SK-N-SH (cell line): ENCODE measurements at regions not wholly inside any gene's neighbourhood (a gene's known extent, or its start where the extent isn't known, plus 50 kb on each side); places are given as distances from the start of the nearest gene placed in this dataset.
A peak's percentile ranks its signal among the peaks of the same experiment; 100 is the strongest.

Experiments
- CHD2 ChIP-seq: fragments of 150-350 bp; IDR thresholded peaks from 2 replicates; pipeline ENCODE4 v1.6.1; 2018; ENCODE audit warnings: low read length; ENCODE audit not compliant: partially characterized antibody
- EP300 ChIP-seq, 2 experiments: IDR thresholded peaks; 2 replicates each; pipeline versions ENCODE4 v1.4.0 to v1.6.1; 2012; ENCODE audit warnings: borderline replicate concordance in 1 of 2, low read depth in 1 of 2, low read length in 1 of 2
- EZH2phosphoT487 ChIP-seq: fragments of 200-600 bp; sonication (generic); IDR thresholded peaks from 2 replicates; pipeline ENCODE4 v1.6.1; 2017; ENCODE audit warnings: low read depth, mixed run types, mild to moderate bottlenecking, antibody characterized with exemption, moderate library complexity, borderline replicate concordance
- GABPA ChIP-seq: IDR thresholded peaks from 2 replicates; pipeline ENCODE4 v1.4.0; 2012; ENCODE audit warnings: low read depth, mild to moderate bottlenecking
- NFIC ChIP-seq: IDR thresholded peaks from 2 replicates; pipeline ENCODE4 v1.4.0; 2012; ENCODE audit warnings: borderline replicate concordance
- RAD21 ChIP-seq: IDR thresholded peaks from 2 replicates; pipeline ENCODE4 v1.6.1; 2012; ENCODE audit warnings: mild to moderate bottlenecking, low read length
- SIN3A ChIP-seq: IDR thresholded peaks from 2 replicates; pipeline ENCODE4 v1.6.1; 2012; ENCODE audit warnings: low read depth, mild to moderate bottlenecking, low read length, moderate library complexity, borderline replicate concordance
- SMC3 ChIP-seq: IDR thresholded peaks from 2 replicates; pipeline ENCODE4 v1.6.1; 2012; ENCODE audit warnings: low read depth, low read length, improper control_type of control experiment
- TAF1 ChIP-seq: IDR thresholded peaks from 2 replicates; pipeline ENCODE4 v1.6.1; 2012; ENCODE audit warnings: low read depth, mild to moderate bottlenecking, low read length, moderate library complexity, borderline replicate concordance
- TCF12 ChIP-seq: IDR thresholded peaks from 2 replicates; pipeline ENCODE4 v1.4.0; 2012
- YY1 ChIP-seq: IDR thresholded peaks from 2 replicates; pipeline ENCODE4 v1.4.0; 2012; ENCODE audit warnings: low read depth, mild to moderate bottlenecking
- TF ChIP-seq, protein P1 (sequence below): fragments of 200-600 bp; sonication (generic); IDR thresholded peaks from 2 replicates; pipeline ENCODE4 v1.6.1; 2017; ENCODE audit warnings: antibody characterized with exemption, mild to moderate bottlenecking, moderate library complexity
- TF ChIP-seq, protein P2 (sequence below): fragments of 150-350 bp; IDR thresholded peaks from 2 replicates; pipeline ENCODE4 v1.6.1; 2016; ENCODE audit warnings: mild to moderate bottlenecking, low read depth, low read length

DNA sequence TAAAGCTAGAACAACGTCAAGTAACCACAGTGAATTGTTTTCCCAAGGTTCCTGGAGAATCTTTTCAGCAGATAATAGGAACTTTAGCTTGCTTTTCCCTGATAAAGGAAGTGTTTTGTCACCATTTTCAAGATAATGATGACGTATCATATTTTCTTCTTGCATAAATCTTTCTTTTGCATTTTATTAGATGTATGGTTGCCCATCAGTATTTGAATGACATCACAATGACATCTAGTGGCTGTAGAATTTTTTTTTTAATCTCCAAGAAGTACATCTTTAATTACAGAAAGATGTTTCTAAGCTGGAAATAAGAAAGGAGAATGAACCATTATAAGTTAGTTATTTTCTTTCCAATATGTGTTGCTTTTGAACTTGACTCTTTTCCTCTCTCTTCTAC, 83.0 kb downstream of the CENPW start:
- TF ChIP-seq CHD2, result no peak
- TF ChIP-seq NFIC, result no peak
- TF ChIP-seq, protein P1, sequence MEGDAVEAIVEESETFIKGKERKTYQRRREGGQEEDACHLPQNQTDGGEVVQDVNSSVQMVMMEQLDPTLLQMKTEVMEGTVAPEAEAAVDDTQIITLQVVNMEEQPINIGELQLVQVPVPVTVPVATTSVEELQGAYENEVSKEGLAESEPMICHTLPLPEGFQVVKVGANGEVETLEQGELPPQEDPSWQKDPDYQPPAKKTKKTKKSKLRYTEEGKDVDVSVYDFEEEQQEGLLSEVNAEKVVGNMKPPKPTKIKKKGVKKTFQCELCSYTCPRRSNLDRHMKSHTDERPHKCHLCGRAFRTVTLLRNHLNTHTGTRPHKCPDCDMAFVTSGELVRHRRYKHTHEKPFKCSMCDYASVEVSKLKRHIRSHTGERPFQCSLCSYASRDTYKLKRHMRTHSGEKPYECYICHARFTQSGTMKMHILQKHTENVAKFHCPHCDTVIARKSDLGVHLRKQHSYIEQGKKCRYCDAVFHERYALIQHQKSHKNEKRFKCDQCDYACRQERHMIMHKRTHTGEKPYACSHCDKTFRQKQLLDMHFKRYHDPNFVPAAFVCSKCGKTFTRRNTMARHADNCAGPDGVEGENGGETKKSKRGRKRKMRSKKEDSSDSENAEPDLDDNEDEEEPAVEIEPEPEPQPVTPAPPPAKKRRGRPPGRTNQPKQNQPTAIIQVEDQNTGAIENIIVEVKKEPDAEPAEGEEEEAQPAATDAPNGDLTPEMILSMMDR, result peak; percentile 18; the same call in 1 of the 2 replicates
- TF ChIP-seq YY1, result no peak
- TF ChIP-seq EZH2phosphoT487, result no peak
- TF ChIP-seq TAF1, result no peak
- no peak for TF ChIP-seq SIN3A
- TF ChIP-seq RAD21, result peak; percentile 41
- TF ChIP-seq EP300 (IDR thresholded peaks at IDR 0.05; ENCODE audit: borderline replicate concordance in 1 of 2, low read depth in 1 of 2, low read length in 1 of 2), result no peak
- no peak for TF ChIP-seq GABPA
- no peak for TF ChIP-seq TCF12
- TF ChIP-seq, protein P2, sequence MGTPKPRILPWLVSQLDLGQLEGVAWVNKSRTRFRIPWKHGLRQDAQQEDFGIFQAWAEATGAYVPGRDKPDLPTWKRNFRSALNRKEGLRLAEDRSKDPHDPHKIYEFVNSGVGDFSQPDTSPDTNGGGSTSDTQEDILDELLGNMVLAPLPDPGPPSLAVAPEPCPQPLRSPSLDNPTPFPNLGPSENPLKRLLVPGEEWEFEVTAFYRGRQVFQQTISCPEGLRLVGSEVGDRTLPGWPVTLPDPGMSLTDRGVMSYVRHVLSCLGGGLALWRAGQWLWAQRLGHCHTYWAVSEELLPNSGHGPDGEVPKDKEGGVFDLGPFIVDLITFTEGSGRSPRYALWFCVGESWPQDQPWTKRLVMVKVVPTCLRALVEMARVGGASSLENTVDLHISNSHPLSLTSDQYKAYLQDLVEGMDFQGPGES, result no peak
- no peak for TF ChIP-seq SMC3
